ENCODE measurements at regions not wholly inside any gene's neighbourhood (a gene's known extent, or its start where the extent isn't known, plus 50 kb on each side); places are given as distances from the start of the nearest gene placed in this dataset.

GRCh38 chr11:11157185-11157584 is 195.9 kb downstream of the CSNK2A3 start:
- no peaks in the 10 kb centered on the region; the same call in none of the 2 replicates for H3K27me3 ChIP-seq (ENCODE audit: control insufficient read depth, insufficient read depth, low read length)
- H3K4me3 ChIP-seq (ENCODE audit: low read depth, low read length): no peak overlapping the region
- POLR2A ChIA-PET: no interaction called here
- TF ChIP-seq, protein P1, sequence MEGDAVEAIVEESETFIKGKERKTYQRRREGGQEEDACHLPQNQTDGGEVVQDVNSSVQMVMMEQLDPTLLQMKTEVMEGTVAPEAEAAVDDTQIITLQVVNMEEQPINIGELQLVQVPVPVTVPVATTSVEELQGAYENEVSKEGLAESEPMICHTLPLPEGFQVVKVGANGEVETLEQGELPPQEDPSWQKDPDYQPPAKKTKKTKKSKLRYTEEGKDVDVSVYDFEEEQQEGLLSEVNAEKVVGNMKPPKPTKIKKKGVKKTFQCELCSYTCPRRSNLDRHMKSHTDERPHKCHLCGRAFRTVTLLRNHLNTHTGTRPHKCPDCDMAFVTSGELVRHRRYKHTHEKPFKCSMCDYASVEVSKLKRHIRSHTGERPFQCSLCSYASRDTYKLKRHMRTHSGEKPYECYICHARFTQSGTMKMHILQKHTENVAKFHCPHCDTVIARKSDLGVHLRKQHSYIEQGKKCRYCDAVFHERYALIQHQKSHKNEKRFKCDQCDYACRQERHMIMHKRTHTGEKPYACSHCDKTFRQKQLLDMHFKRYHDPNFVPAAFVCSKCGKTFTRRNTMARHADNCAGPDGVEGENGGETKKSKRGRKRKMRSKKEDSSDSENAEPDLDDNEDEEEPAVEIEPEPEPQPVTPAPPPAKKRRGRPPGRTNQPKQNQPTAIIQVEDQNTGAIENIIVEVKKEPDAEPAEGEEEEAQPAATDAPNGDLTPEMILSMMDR (IDR thresholded peaks at IDR 0.05; ENCODE audit: insufficient read depth, low read depth, low read length): peak; percentile 66
- no peaks in the 10 kb centered on the region for H3K36me3 ChIP-seq (ENCODE audit: control insufficient read depth, insufficient read depth, low read length)
- no peak for DNase-seq (ENCODE audit: low read depth)
- CTCF ChIA-PET: interaction anchor here (0.7 to 5.3 kb wide), 12 partner anchors 10 to 455 kb away, joined by 3 to 35 read pairs (median 5); no protein-coding TSS in a partner anchor

DNA sequence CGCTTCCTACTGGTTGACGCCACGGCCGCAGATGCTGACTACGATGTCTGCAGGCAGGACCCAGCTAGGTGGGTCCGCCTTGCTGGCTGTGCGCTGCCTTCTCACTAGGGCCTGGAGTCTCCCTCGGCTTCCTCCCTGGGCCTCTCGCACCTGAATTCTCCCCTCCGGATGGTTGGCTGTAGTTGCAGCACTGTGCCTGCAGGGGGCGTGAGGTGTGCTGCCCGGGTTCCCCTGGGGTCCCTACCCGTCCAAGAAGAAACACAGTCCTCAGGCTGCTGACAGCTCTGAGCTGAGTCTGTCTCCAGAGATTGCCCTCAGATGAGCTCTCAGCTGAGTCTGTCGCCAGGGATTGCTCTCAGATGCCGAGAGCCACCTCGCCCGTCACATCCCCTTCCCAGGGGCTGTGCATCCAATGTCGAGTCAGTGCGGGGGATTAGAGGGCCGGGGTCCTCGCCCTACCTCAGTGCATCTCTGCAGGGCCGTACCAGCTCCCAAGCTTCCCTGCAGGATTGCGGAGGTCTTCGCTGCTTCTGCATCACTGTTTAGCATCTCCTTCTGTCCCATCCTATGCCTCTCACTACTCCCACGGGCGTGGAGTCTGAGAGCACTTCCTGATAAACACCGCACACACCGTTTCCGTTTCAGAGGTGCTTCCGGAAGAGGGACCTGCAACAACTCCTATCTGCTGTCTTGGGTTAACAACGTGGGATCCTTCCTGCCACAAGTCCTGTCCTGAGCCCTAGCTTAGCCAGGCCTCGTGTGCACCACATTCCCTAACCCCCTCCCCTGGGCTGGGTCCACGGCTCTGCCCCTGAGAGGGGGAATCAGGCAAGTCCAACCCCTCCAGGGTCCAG is 196.9 kb downstream of the CSNK2A3 start:
- Histone ChIP-seq H3K36me3 (ENCODE audit: control insufficient read depth, insufficient read depth, low read length) (no peaks in the 10 kb centered on the region), H3K4me3 (ENCODE audit: low read depth, low read length) (no peak overlapping the region), H3K27me3 (ENCODE audit: control insufficient read depth, insufficient read depth, low read length) (no peaks in the 10 kb centered on the region; the same call in 1 of the 2 replicates)
- POLR2A ChIA-PET: no interaction called here
- CTCF ChIA-PET: interaction anchor here (0.6 to 5.3 kb wide), 14 partner anchors 7 to 631 kb away, joined by 3 to 35 read pairs (median 4); no protein-coding TSS in a partner anchor
- no peak for DNase-seq (ENCODE audit: low read depth)
- TF ChIP-seq, protein P1 (IDR thresholded peaks at IDR 0.05; ENCODE audit: insufficient read depth, low read depth, low read length): peak; percentile 56; the same call in 1 of the 2 replicates

DNA sequence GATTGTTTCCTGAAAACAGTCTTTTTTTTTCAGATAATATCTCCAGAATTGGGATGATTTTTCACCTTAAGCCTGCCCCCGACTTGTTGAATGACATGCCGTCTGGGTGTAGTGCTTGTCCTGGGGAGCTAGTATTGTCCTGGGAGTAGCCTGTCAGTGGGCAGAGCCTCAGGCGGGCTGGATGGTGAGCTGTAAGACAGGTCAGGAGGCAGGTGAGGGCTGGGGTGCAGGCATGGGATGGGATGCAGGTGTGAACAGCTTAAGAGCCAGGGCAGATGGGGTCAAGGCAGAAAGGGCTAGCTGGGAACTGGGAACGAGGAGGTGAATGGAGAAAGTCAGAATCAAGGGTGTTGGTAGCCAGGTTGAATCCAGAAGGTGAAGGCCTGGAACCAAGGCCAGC is 200.2 kb downstream of the CSNK2A3 start:
- CTCF ChIA-PET: interaction anchor here (0.9 kb wide), 1 partner anchor 125 kb away, joined by 4 read pairs; no protein-coding TSS in a partner anchor
- no peaks in the 10 kb centered on the region for H3K36me3 ChIP-seq (ENCODE audit: control insufficient read depth, insufficient read depth, low read length)
- H3K4me3 ChIP-seq (ENCODE audit: low read depth, low read length): no peak overlapping the region
- H3K27me3 ChIP-seq (ENCODE audit: control insufficient read depth, insufficient read depth, low read length): no peaks in the 10 kb centered on the region; the same call in 1 of the 2 replicates
- POLR2A ChIA-PET: no interaction called here
- TF ChIP-seq, protein P1 (IDR thresholded peaks at IDR 0.05; ENCODE audit: insufficient read depth, low read depth, low read length): no peak
- no peak for DNase-seq (ENCODE audit: low read depth)

DNA sequence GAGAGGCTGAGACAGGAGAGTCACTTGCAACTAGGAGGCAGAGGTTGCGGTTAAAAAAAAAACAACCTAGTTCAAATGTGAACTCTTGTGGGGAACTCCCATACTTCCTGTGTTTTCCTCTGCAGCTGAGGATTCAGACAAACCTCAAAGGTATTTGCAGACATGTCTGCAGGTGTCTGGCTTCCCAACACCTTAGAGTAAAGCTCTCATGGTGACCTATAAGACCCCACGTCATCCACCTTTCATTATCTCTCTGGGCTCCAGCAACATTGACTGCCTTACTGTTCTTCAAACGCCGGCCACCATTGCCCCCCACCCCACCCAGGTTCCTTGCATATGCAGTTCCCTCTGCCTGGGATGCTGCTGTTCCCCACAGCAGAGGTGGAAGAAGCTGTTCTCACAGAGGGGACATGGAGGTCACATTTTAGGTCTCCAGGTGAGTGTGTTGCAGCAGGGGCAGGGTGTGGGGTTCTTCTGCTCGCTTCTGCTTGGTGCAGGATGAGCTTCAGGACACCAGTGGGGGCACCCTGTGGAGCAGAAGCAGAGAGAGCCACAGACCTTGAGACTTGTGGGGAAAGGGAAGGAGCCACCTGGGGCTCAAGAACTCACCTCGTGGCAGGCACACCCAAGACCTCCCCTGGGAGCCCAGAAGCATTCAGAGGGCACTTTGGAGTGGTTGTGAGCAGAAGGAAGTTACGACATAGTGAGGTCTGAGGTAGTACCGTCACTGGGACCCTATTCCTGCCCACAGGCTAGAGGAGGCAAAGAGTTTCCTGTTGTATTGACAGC is 203.2 kb downstream of the CSNK2A3 start:
- Histone ChIP-seq H3K4me3 (ENCODE audit: low read depth, low read length) (no peak overlapping the region), H3K36me3 (ENCODE audit: control insufficient read depth, insufficient read depth, low read length) (no peaks in the 10 kb centered on the region), H3K27me3 (ENCODE audit: control insufficient read depth, insufficient read depth, low read length) (no peaks in the 10 kb centered on the region; the same call in 1 of the 2 replicates)
- DNase-seq (ENCODE audit: low read depth): no peak
- POLR2A ChIA-PET: no interaction called here
- CTCF ChIA-PET: interaction anchor here (0.6 to 3.8 kb wide), 6 partner anchors 7 to 357 kb away, joined by 3 to 30 read pairs (median 7); no protein-coding TSS in a partner anchor
- TF ChIP-seq, protein P1 (IDR thresholded peaks at IDR 0.05; ENCODE audit: insufficient read depth, low read depth, low read length): no peak

All from BJ (cell line).